ENCODE measurements at regions not wholly inside any gene's neighbourhood (a gene's known extent, or its start where the extent isn't known, plus 50 kb on each side); places are given as distances from the start of the nearest gene placed in this dataset.

DNA sequence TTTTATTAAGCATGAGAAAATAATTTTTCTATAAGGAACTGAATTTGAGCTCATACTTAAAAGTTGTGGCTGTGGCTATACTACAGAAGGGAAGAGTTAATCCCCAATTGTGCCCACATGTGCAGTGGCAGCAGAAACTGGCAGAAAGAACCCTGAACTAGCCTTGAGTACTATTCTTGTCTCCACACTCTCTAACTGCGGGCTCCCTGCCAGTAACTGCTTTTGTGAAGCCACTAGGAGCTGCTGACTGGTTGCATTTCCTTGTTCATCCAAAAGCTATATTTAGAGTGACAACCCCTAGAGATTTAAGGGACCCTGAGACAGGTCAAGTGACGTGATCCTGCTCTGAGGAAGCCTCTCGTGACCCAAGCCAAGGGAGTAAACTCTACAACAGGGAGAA, 238.6 kb downstream of the ELAVL2 start:
- no peak overlapping the region for H3K4ac ChIP-seq (ENCODE audit: low read depth, low read length)
- no peaks in the 10 kb centered on the region for H3K36me3 ChIP-seq (ENCODE audit: control insufficient read depth in 1 of 2, insufficient read depth in 2 of 2, low read length in 2 of 2)
- no peak overlapping the region for H3K9ac ChIP-seq (ENCODE audit: low read length)
- no peaks in the 10 kb centered on the region for H3K27me3 ChIP-seq (ENCODE audit: insufficient read depth, low read length)
- no CpG with 5 or more reads among the region's 3 CpGs for WGBS (ENCODE audit: extremely low coverage, insufficient coverage, insufficient read length)
- no peak overlapping the region for H3K27ac ChIP-seq (ENCODE audit: low read depth, low read length)
- no peak overlapping the region for H3K4me2 ChIP-seq (ENCODE audit: low read length)
- H3K4me3 ChIP-seq (ENCODE audit: low read depth, low read length) = no peak overlapping the region
- no peaks in the 10 kb centered on the region for H3K79me2 ChIP-seq (ENCODE audit: control insufficient read depth, insufficient read depth, low read length, poor library complexity)
- no peak overlapping the region for H2BK5ac ChIP-seq (ENCODE audit: low read depth, low read length, poor library complexity)
- H3K23ac ChIP-seq (ENCODE audit: low read length) = no peak overlapping the region
- no peak overlapping the region for H2AFZ ChIP-seq (ENCODE audit: insufficient read depth, low read length, poor library complexity)
- H4K12ac ChIP-seq (ENCODE audit: low read depth, low read length) = no peak overlapping the region
- H4K8ac ChIP-seq (ENCODE audit: low read depth, low read length) = no peak overlapping the region
- H2BK12ac ChIP-seq (ENCODE audit: low read length) = no peak overlapping the region
- H3K79me1 ChIP-seq (ENCODE audit: low read length) = no peaks in the 10 kb centered on the region
- H4K91ac ChIP-seq (ENCODE audit: low read depth, low read length) = no peak overlapping the region
- H2AK5ac ChIP-seq (ENCODE audit: low read length) = no peak overlapping the region
- H3K18ac ChIP-seq (ENCODE audit: low read length) = no peak overlapping the region
- H3K14ac ChIP-seq (ENCODE audit: low read length) = no peak overlapping the region
- H3K4me1 ChIP-seq (ENCODE audit: control insufficient read depth in 1 of 2, insufficient read depth in 2 of 2, low read length in 2 of 2) = no peaks in the 10 kb centered on the region
- H2BK120ac ChIP-seq (ENCODE audit: insufficient read depth, low read length, poor library complexity) = no peak overlapping the region
- DNase-seq = no peak
- H3K9me3 ChIP-seq (ENCODE audit: insufficient read depth, low read depth, low read length) = no peaks in the 10 kb centered on the region

GRCh38 chr9:23587903-23588302, 238.1 kb downstream of the ELAVL2 start:
- Histone ChIP-seq H3K23ac (ENCODE audit: low read length) (no peak overlapping the region), H3K4me3 (ENCODE audit: low read depth, low read length) (no peak overlapping the region), H3K9ac (ENCODE audit: low read length) (no peak overlapping the region), H4K91ac (ENCODE audit: low read depth, low read length) (no peak overlapping the region), H3K9me3 (ENCODE audit: insufficient read depth, low read depth, low read length) (no peaks in the 10 kb centered on the region), H2BK120ac (ENCODE audit: insufficient read depth, low read length, poor library complexity) (no peak overlapping the region), H3K14ac (ENCODE audit: low read length) (no peak overlapping the region), H4K12ac (ENCODE audit: low read depth, low read length) (no peak overlapping the region), H4K8ac (ENCODE audit: low read depth, low read length) (no peak overlapping the region), H3K4me2 (ENCODE audit: low read length) (no peak overlapping the region), H2BK5ac (ENCODE audit: low read depth, low read length, poor library complexity) (no peak overlapping the region), H3K18ac (ENCODE audit: low read length) (no peak overlapping the region), H3K79me2 (ENCODE audit: control insufficient read depth, insufficient read depth, low read length, poor library complexity) (no peaks in the 10 kb centered on the region), H3K36me3 (ENCODE audit: control insufficient read depth in 1 of 2, insufficient read depth in 2 of 2, low read length in 2 of 2) (no peaks in the 10 kb centered on the region), H3K4me1 (ENCODE audit: control insufficient read depth in 1 of 2, insufficient read depth in 2 of 2, low read length in 2 of 2) (no peaks in the 10 kb centered on the region), H3K79me1 (ENCODE audit: low read length) (no peaks in the 10 kb centered on the region), H2AK5ac (ENCODE audit: low read length) (no peak overlapping the region), H2BK12ac (ENCODE audit: low read length) (no peak overlapping the region), H3K27ac (ENCODE audit: low read depth, low read length) (no peak overlapping the region), H2AFZ (ENCODE audit: insufficient read depth, low read length, poor library complexity) (no peak overlapping the region), H3K4ac (ENCODE audit: low read depth, low read length) (no peak overlapping the region), H3K27me3 (ENCODE audit: insufficient read depth, low read length) (no peaks in the 10 kb centered on the region)
- no peak for DNase-seq
- no CpG with 5 or more reads among the region's 2 CpGs for WGBS (ENCODE audit: extremely low coverage, insufficient coverage, insufficient read length)

GRCh38 chr9:23590276-23591000, 235.6 kb downstream of the ELAVL2 start:
- Histone ChIP-seq H3K4me2 (ENCODE audit: low read length) (no peak overlapping the region), H3K79me1 (ENCODE audit: low read length) (no peaks in the 10 kb centered on the region), H3K9me3 (ENCODE audit: insufficient read depth, low read depth, low read length) (no peaks in the 10 kb centered on the region), H4K91ac (ENCODE audit: low read depth, low read length) (no peak overlapping the region), H4K12ac (ENCODE audit: low read depth, low read length) (no peak overlapping the region), H3K4ac (ENCODE audit: low read depth, low read length) (no peak overlapping the region), H3K36me3 (ENCODE audit: control insufficient read depth in 1 of 2, insufficient read depth in 2 of 2, low read length in 2 of 2) (no peaks in the 10 kb centered on the region), H3K4me1 (ENCODE audit: control insufficient read depth in 1 of 2, insufficient read depth in 2 of 2, low read length in 2 of 2) (no peaks in the 10 kb centered on the region), H3K23ac (ENCODE audit: low read length) (no peak overlapping the region), H2BK12ac (ENCODE audit: low read length) (no peak overlapping the region), H3K18ac (ENCODE audit: low read length) (no peak overlapping the region), H3K4me3 (ENCODE audit: low read depth, low read length) (no peak overlapping the region), H3K14ac (ENCODE audit: low read length) (no peak overlapping the region), H2AK5ac (ENCODE audit: low read length) (no peak overlapping the region), H3K27me3 (ENCODE audit: insufficient read depth, low read length) (no peaks in the 10 kb centered on the region), H3K9ac (ENCODE audit: low read length) (no peak overlapping the region), H3K79me2 (ENCODE audit: control insufficient read depth, insufficient read depth, low read length, poor library complexity) (no peaks in the 10 kb centered on the region), H2AFZ (ENCODE audit: insufficient read depth, low read length, poor library complexity) (no peak overlapping the region), H4K8ac (ENCODE audit: low read depth, low read length) (no peak overlapping the region), H2BK5ac (ENCODE audit: low read depth, low read length, poor library complexity) (no peak overlapping the region), H2BK120ac (ENCODE audit: insufficient read depth, low read length, poor library complexity) (no peak overlapping the region), H3K27ac (ENCODE audit: low read depth, low read length) (no peak overlapping the region)
- peak in 1 of 2 donors; percentile 8 for DNase-seq
- no CpG with 5 or more reads among the region's 3 CpGs for WGBS (ENCODE audit: extremely low coverage, insufficient coverage, insufficient read length)

GRCh38 chr9:23594421-23594820, 231.6 kb downstream of the ELAVL2 start:
- no peaks in the 10 kb centered on the region for H3K27me3 ChIP-seq (ENCODE audit: insufficient read depth, low read length)
- no peak overlapping the region for H4K12ac ChIP-seq (ENCODE audit: low read depth, low read length)
- H3K23ac ChIP-seq (ENCODE audit: low read length) = no peak overlapping the region
- no peaks in the 10 kb centered on the region for H3K79me2 ChIP-seq (ENCODE audit: control insufficient read depth, insufficient read depth, low read length, poor library complexity)
- no peaks in the 10 kb centered on the region for H3K4me1 ChIP-seq (ENCODE audit: control insufficient read depth in 1 of 2, insufficient read depth in 2 of 2, low read length in 2 of 2)
- no peak overlapping the region for H3K4ac ChIP-seq (ENCODE audit: low read depth, low read length)
- H2BK12ac ChIP-seq (ENCODE audit: low read length) = no peak overlapping the region
- H2AK5ac ChIP-seq (ENCODE audit: low read length) = no peak overlapping the region
- no peak overlapping the region for H3K14ac ChIP-seq (ENCODE audit: low read length)
- DNase-seq = no peak
- H3K27ac ChIP-seq (ENCODE audit: low read depth, low read length) = no peak overlapping the region
- no peak overlapping the region for H3K18ac ChIP-seq (ENCODE audit: low read length)
- H3K9me3 ChIP-seq (ENCODE audit: insufficient read depth, low read depth, low read length) = no peaks in the 10 kb centered on the region
- no peak overlapping the region for H2AFZ ChIP-seq (ENCODE audit: insufficient read depth, low read length, poor library complexity)
- no peaks in the 10 kb centered on the region for H3K79me1 ChIP-seq (ENCODE audit: low read length)
- no CpG with 5 or more reads among the region's 1 CpG for WGBS (ENCODE audit: extremely low coverage, insufficient coverage, insufficient read length)
- no peak overlapping the region for H4K91ac ChIP-seq (ENCODE audit: low read depth, low read length)
- H2BK5ac ChIP-seq (ENCODE audit: low read depth, low read length, poor library complexity) = no peak overlapping the region
- H3K4me3 ChIP-seq (ENCODE audit: low read depth, low read length) = no peak overlapping the region
- H3K4me2 ChIP-seq (ENCODE audit: low read length) = no peak overlapping the region
- H2BK120ac ChIP-seq (ENCODE audit: insufficient read depth, low read length, poor library complexity) = no peak overlapping the region
- H3K36me3 ChIP-seq (ENCODE audit: control insufficient read depth in 1 of 2, insufficient read depth in 2 of 2, low read length in 2 of 2) = no peaks in the 10 kb centered on the region
- no peak overlapping the region for H3K9ac ChIP-seq (ENCODE audit: low read length)
- H4K8ac ChIP-seq (ENCODE audit: low read depth, low read length) = no peak overlapping the region
